8988T (cell line): ENCODE measurements at regions not wholly inside any gene's neighbourhood (a gene's known extent, or its start where the extent isn't known, plus 50 kb on each side); places are given as distances from the start of the nearest gene placed in this dataset.

Source experiments
- DNase-seq: peaks from one replicate; pipeline ENCODE4 v3.0.0; 2011

DNA sequence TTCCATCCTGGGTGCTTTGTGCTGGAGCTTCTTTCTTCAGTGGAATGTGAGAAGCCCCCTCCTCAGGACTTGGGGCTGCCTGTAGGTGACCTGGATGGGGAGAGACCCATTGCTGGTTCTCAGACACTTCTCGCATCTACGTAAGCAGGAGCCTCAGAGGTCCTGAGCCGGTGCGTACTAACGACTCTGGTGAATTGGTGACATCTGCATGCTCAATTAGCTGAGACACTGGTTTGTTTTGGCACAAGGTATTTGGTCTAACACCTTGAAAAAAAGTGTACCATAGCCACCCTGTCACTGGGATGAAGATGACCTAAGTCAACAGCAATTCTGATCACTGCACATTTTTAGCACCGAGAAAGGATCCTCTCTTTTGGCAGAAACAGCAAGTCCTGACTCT is 57.7 kb downstream of the LRRC30 start:
- DNase-seq = no peak

DNA sequence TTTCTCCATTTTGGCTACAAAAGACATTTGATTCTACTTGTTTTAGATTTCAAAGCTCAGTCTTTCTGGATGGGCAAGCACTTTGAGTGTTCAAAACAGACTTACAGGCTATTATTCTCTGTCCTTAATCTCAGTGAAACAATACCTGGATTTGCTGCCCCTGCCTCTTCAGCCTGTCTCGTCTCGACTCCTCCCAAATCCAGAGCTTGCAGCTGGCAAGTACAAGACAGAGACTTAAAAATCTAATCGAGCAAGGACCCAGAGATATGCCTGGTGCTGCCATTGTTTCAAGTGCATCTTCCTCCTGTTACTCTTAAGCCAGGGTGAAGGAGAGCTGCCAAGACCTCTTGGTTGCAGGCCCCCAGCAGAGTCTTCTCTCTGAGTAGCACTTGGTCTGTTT is 59.2 kb downstream of the LRRC30 start:
- no peak for DNase-seq

DNA sequence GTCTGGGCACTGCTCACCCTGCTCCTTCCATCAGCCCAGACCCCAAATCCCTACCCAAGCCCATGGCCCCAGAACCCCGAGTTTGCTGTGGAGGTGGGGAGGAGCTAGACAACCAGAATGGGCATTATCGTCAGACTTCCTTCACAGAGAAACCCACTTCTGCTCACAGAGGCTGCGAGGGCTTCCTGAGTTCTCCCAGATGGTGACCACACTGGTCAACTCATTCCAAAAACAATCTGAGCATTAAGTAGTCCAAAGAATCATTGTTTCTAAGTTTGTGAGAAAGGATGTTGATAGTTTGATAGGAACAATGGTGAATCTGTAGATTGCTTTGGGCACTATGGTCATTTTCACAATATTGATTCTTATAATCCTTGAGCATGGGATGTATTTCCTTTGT is 60.2 kb downstream of the LRRC30 start:
- DNase-seq = no peak

DNA sequence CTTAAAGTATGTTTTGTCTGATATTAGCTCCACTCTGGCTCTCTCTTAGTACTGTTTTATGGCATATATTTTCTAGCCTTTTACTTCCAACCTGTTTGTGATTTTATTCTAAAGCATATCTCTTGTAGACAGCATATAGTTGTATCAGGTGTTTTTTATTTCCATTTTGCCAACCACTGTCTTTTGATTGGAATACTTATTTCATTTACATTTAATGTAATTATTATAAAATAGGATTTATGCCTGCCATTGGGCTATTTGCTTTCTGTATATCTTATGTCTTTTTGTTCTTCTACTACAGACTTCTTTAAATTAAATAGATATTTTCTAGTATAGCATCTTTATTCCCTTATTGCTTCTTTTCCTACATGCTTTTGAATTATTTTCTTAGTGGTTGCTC is 67.3 kb downstream of the LRRC30 start:
- no peak for DNase-seq

DNA sequence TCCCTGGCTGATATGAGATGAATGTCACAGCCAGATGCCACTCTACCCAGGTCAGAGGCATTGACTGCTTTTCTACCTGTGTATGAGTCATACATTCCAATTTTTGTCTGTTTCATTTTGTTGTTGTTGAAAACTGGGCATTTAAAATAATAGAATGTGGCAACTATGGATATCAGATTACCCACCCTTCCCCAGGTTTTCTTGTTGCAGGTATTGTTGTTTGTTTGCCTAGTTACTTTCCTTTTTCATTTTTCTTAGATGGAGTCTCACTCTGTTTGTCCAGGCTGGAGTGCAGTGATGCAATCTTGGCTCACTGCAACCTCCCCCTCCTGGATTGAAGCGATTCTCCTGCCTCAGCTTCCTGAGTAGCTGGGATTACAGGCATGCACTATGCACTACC is 70.2 kb downstream of the LRRC30 start:
- no peak for DNase-seq

DNA sequence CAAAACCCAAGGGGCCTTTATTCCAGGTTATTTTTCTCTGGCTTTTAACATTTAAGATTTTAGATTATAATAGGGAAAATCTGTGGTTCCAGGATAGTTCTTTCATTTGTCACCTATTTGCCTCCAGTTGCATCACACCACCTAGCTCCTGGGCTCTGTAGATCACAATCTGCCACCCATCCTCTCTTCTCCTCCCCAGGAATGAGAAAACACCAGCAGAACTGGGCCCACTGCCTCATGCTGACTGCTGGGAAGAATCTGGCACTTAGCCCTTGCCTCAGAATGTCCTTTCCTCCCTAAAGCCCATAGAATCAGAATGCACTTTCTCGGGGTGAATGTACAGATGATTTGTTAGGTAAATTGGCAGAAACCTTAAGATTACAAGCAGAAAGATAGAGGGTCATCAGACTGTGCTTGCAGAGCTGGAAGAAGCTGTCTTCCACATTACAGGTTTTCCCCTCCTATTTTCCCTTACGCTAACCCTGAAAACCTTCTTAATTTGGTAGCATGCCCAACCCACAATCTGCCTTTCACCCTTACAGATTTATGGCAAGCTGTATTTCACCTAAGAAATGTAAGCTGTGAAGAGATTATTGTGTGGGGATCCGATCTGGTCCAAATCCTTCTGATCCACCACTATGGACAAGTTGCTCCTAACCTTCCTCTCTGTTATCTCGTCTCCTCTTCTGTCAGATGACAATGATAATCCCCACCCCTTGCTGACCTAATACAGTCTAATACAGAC is 72.6 kb downstream of the LRRC30 start:
- DNase-seq = no peak

DNA sequence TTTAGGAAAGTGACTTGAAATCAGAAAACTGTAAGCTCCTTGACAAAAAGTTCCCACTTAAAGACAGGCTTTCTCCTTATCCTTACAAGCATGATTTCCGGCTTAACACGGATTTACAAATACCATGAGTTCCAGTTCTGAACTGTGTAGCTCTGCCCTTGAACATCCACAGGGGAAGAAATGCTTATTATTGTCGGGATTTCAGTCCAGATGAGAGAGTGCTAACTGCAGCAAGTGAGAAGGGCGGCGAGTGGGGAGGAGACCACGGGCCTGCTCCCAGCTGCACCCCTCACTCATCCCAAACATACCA is 73.1 kb downstream of the LRRC30 start:
- no peak for DNase-seq

DNA sequence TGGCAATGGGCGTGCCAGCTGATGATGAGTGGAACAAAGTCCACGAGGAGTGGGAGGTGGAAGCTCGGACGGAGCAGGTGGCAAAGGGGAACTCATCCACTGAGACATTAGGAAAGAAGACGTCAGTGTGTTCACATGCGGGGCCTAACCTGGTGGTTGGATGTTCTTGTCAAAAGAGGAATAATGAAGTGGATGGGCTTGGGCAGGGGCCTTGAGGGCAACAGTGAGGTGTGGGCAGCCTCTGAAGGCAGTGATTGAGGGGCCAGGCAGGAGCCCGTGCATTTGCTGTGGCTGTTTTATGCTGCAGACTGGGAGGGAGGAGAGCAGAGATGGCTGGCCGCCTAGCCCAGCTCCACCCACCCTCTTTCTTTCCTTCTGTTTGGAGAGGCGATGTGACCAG is 74.5 kb downstream of the LRRC30 start:
- DNase-seq = no peak

DNA sequence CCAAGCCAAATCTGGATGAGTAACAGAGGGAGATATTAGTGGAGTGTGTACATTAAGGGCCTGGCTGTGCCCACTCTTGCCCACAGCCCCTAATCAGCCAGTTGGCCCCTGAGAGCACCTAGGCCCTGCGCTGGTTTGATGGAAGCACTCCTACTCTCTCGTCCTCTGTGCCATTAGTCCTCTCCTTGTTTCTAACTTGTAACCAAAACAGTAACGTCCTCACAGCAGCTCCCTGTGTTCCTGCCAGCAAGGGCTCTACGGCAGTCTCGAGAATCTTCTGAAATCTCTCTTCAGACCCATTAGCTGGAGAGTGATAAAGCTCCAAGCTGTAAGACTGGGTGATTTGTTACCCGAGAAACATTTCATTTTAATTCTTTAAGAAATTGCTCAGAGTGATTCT is 76.1 kb downstream of the LRRC30 start:
- DNase-seq = no peak

DNA sequence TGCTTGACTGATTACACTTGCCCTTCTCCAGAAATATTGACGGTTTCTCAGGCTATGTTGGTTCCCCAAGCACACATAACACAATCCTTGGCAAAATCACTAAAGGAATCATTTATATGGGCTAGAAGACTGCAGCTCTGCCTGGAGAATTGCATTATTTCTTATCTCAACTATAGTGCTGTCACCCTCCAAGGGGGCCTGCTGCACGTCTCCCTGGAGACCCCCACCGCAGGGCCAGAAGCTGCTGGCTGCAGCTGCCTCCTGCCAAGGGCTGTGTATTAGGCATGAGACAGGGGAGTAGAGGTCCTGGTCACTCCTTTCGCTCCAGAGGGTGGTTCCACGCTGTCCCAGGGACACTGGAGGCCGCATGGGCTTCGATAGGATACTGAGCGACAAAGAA is 76.6 kb downstream of the LRRC30 start:
- no peak for DNase-seq

DNA sequence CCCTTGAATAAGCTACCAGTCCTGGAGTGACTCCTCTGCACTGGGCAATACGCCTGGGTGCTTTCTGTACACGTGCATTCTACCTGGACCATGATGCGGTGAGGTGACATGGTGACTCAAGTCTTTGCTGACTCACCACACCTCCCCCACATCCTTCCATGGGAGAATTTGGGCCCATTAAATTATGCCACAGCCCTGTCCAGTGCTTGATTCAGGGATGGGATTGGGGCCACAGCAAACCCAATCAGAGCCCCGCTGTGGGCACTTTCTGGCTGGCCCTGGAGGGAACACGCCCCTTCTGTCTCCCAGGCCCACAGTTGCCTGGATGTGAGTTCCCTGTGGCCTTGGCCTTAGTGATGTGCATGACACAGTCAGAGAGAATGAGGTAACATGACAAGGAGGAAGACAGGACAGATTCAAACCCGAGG is 86.9 kb downstream of the LRRC30 start:
- DNase-seq = no peak

DNA sequence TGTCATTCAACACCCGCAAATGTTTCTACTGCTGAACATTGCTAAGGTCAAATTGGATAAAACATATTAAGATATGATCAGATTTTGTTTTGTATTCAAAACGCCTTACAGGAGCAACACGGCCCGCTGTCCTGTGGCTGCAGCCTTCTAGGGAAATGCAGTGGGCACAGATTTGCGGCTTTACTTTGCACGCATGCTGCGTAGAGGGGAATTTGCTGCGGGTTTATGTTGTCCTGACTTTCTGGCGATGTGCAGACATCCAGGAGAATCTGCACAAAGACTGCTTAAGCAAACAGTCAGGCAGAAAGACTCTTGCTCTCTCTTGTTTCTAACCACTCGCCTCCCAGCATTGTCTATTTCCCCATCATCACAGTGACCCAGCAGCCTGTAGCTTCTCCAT is 88.3 kb downstream of the LRRC30 start:
- no peak for DNase-seq

DNA sequence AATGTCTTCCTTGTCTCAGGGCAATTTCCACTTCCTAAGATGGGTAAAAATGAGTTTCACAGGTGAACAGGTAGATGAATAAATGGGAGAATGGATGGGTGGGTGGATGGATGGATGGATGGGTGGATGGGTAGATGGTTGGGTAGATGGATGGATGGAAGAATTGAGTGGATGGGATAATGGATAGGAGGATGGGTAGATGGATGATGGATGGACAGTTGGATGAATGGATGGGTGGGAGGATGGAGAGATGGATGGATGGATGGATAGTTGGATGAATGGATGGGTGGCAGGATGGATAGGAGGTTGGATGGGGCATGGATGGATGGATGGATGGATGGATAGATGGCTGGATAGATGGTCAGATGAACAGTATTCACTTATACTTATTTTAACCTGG is 90.9 kb downstream of the LRRC30 start:
- DNase-seq = no peak

DNA sequence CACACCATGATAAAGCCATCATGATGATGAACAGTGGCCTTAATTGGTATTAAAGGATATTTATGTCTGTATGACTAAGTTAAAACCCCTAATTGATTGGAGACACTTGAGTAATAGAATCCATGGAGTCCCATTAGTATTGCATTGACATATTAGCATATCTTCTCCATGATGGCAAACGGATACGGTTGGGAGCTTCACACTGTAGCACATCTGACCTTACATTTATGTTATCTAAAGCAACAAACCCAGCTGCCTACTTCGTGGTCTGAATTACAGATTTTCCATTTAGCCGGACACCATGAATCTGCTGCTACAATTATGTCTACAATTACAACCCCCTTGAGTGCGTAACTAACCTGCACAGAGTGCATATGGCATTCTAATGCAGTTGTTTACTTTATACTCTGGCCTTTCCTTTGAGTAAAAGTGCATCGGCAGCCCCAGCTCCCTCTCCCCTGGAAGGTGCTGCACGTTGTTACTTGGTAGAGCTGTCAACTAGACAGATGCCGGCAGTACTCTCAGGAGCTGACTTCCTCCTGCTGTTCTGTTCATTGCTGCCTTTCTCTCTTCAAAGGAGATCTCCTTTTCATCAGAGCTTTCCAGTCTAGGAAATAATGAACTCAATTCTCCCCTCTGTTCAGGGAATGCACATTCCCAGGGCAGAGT is 92.1 kb downstream of the LRRC30 start:
- no peak for DNase-seq

DNA sequence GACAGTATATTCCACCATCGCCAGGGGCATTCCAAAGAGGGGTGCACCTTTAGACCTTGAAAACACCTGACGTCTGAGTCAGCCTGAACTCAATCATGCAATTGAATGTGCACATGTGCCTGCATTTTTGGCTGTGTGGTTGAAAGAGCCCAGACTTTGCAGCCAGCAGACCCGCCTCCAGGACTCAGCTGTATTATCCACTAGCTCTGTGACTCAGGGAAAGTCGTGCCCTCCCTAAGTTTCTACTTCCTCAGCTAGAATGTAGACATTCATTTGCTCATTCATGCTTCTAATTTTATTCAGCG is 94.2 kb downstream of the LRRC30 start:
- no peak for DNase-seq

DNA sequence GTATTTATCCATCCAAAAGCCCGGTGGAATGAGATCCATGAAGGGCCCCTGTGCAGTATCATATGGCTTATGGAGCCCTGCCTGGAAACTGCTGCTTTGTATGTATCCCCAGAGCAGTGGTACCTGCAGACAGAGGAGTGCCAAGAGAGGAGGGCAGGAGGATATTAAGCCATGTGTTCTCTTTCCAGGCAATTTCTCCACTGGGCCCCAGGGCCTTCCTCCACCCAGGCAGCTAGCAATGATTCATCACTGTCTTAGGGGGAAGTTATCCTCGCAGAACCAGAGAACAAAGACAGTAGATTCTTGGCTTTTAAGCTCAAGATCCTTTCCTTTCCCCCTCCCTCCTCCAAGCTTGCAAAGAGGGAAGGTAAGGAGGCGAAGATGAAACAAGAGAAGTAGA is 98.1 kb downstream of the LRRC30 start:
- DNase-seq = no peak

DNA sequence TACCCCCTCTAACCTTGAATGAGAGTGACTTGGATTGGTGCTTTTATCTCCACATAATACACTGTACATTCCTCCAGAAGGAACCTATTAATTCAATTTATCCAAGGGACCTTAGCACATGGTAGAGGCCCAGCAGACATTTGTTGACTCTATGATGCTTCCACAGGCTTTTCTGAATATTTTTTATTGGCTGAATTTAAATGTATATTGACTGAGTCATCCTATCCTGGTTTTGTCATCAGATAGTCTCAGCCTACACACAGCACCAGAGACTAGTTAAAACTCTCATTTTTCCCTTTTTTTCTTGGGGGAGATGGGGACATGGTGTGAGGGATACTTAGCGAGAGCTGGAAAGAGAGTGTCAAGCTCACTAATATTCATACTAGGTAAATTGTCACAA is 101.6 kb downstream of the LRRC30 start:
- DNase-seq = no peak

DNA sequence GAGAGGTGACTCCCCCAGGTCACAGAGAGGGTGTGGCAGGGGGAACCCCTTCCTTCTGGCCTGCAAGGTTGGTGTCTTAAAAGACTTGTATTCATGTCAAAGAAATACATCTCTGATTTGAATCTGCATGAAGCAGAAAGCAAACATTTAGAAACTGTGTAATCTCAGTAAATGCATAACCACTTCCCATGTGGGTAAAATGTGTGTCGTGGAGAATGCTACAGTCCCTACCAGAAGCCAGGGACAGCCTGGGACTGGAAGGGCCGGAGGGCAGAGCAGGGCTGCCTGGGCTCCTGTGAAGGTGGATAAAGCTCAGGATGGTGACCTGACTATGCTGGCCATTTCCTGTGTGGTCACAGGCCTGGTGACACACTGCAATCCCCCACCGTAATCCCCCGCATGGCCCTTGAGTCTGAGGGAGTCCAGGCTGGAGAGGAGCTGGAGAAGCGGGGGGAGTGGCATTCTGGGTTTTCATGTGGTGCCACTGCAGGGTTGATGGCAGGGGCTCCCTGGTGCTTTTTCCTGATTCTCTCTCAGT is 102.2 kb downstream of the LRRC30 start:
- no peak for DNase-seq

DNA sequence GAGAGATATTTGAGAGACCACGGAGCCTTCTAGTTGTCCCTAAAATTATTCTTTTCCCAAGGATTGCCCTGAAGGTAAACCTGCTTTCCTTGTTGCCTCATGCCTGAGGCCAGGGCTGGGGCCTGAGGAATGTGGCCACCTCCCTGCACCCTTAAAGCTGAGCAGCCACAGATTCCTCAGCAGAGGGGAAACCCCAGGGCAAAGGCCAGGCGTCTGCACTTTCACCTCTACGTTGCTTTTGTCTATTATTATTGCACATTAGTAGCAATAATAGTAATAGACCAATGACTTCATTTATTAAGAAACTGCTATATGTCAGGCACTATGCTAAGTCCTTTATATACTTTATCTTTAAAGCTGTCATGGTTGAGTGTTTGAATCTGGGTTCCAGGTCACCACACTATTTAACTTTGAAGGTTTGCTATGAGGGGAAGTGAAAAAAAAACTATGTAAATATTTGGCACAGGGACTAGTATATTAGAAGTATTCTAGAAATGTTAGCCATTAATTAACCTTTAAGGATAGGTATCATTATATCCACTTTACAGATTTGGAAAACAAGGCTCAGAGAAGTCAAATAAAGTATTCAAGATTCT is 104.2 kb downstream of the LRRC30 start:
- no peak for DNase-seq

DNA sequence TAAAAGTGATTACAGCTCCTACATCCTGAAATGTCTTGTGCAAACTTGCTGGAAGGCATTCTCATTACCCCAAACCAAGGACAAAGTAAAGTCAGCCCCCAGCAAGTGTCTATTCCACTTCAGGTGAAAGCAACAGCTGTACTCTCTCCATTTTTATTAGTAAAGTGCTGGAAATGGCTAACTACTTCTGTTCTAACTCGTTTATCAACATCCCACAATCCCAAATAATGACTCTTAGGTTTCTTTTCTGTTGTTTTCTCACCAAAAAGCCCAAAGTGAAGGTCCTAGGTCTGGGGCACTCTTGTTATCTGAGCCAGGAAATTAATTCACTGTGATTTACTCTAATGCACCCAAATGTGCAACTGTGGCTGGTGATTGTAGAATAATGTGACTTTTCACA is 105.7 kb downstream of the LRRC30 start:
- no peak for DNase-seq

DNA sequence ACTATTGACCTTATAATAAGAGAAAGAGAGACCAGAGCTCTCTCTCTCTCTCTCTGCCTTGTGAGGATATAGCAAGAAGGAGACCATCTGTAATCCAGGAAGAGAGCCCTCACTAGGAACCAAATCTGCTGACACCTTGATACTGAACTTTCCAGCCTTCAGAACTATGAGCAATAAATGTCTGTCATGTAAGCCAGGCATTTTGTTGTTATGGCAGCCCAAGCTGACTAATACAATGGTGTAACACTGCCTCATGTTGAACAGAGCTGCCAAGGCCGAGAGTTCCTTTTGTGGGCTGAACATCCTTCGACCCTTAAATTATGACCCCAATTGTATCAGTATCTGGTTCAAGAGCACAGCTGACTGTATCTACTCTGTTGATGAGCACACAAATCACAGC is 108.0 kb downstream of the LRRC30 start:
- DNase-seq = no peak

DNA sequence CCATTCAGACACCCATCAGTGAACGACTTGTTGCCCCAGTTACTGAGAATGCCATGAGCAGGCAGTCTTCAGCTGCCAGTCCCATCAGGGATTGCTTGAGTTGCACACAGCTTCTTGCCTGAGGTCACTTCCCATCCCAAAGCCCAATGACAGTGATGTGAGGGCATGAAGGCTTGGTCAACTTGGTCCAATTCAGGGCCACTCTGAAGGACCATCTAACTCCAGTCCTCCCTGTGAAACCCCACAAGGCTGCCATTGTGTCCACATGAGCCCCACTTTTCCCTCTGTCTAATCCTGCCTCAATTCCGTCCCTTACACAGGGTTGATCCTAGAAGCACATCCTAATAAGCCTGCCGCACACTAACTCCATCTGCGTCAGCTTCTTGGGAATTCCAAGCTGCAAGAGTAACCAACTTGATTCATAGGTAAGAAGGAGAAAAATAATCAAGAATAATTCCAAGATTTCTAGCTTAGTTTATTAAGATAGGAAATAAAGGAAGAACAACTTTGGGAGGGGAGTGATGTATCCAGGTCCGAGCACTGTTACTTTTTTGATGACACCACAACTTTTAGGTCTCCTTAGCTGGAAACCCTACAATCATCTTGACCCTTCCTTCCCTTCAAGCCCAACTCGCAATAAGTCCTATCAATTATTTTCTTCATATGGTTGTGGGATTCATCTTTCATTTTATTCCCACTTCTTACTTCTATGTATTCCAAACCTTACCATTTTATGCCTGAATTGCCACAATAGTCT is 110.9 kb downstream of the LRRC30 start:
- no peak for DNase-seq

DNA sequence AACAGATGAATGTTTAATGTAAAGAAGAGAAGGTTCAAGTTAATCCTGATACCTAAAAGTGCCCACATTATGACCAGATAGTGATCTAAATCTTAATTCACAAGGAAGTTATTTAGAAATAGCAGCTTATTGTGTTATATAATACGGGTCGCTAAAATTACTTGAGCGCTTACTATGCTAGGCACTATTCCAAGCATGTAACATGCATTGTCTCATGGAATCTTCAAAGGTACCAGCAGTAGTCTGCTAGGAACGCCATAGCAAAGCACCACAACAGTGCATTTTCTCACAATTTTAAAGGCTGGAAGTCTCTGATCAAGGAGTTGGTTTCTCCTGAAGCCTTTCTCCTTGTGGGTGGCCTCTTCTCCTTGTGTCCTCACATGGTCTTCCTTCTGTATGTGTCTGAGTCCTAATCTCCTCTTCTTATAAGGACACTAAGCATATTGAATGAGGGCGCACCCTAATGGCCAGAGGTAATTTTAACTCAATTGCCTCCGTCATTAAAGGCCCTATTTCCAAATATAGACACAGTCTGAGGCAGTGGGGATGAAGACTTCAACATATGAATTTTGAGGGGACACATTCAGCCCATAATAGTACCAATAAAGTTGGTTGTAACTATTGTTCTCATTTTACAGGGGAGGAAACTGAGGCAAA is 118.4 kb downstream of the LRRC30 start:
- no peak for DNase-seq
